ENCODE measurements at regions not wholly inside any gene's neighbourhood (a gene's known extent, or its start where the extent isn't known, plus 50 kb on each side); places are given as distances from the start of the nearest gene placed in this dataset.

DNA sequence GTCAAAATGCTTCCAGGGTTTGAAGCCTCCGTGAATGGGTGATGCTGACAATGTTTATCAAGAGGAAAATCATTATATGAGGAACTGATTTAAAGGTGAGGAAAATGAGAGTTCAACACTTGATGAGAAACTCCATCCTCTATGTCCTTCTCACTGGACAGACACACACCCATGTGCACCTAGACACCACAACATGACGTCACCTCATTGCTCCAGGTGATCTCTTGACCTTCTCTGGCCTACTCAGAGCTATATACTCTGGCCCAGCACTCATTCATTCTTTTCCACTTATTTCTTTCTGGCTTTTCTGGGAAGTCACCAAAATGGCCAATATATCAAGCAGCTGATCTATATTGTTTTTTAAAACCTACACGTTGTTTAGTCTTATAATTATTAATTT lies 778.7 kb upstream of the PCDH20 start:
- TF ChIP-seq, protein P1, sequence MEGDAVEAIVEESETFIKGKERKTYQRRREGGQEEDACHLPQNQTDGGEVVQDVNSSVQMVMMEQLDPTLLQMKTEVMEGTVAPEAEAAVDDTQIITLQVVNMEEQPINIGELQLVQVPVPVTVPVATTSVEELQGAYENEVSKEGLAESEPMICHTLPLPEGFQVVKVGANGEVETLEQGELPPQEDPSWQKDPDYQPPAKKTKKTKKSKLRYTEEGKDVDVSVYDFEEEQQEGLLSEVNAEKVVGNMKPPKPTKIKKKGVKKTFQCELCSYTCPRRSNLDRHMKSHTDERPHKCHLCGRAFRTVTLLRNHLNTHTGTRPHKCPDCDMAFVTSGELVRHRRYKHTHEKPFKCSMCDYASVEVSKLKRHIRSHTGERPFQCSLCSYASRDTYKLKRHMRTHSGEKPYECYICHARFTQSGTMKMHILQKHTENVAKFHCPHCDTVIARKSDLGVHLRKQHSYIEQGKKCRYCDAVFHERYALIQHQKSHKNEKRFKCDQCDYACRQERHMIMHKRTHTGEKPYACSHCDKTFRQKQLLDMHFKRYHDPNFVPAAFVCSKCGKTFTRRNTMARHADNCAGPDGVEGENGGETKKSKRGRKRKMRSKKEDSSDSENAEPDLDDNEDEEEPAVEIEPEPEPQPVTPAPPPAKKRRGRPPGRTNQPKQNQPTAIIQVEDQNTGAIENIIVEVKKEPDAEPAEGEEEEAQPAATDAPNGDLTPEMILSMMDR (IDR thresholded peaks at IDR 0.05) = no peak
- TF ChIP-seq POLR2AphosphoS5 (IDR thresholded peaks at IDR 0.05) = no peak
- no peak for TF ChIP-seq POLR2A (IDR thresholded peaks at IDR 0.05)
- no peak for TF ChIP-seq EP300 (IDR thresholded peaks at IDR 0.05)

Data from gastroesophageal sphincter (tissue), 3 donors.